ENCODE measurements at regions not wholly inside any gene's neighbourhood (a gene's known extent, or its start where the extent isn't known, plus 50 kb on each side); places are given as distances from the start of the nearest gene placed in this dataset.

GRCh38 chr4:175350246-175350645 is 432.1 kb downstream of the ADAM29 start:
- H3K4me1 Mint-ChIP-seq = no peaks in the 10 kb centered on the region
- H3K4me2 ChIP-seq = no peak overlapping the region
- TF ChIP-seq EZH2phosphoT487 (IDR thresholded peaks at IDR 0.05; ENCODE audit: unreplicated experiment) = no peak
- no peak for TF ChIP-seq ETS1 (IDR thresholded peaks at IDR 0.05)
- no peak for TF ChIP-seq CREB1 (CRISPR knock-in tag; IDR thresholded peaks at IDR 0.05; ENCODE audit: low read depth)
- TF ChIP-seq ZNF114 (CRISPR knock-in tag; IDR thresholded peaks at IDR 0.05) = no peak
- TF ChIP-seq STAT1 (IDR thresholded peaks at IDR 0.05; ENCODE audit: unreplicated experiment) = no peak
- no peak for TF ChIP-seq NANOG (IDR thresholded peaks at IDR 0.05; ENCODE audit: borderline replicate concordance)
- no peak for TF ChIP-seq ZNF462 (CRISPR knock-in tag; IDR thresholded peaks at IDR 0.05)
- no peak for TF ChIP-seq CTCF (conservative IDR thresholded peaks at IDR 0.05; ENCODE audit: low read depth in 2 of 2)
- no peak for TF ChIP-seq JUNB (IDR thresholded peaks at IDR 0.05; ENCODE audit: unreplicated experiment)
- no peak for TF ChIP-seq REST (IDR thresholded peaks at IDR 0.05; ENCODE audit: unreplicated experiment)
- TF ChIP-seq EZH2 (IDR thresholded peaks at IDR 0.05; ENCODE audit: low read depth, unreplicated experiment) = no peak
- TF ChIP-seq ZNF331 (CRISPR knock-in tag; IDR thresholded peaks at IDR 0.05; ENCODE audit: low read depth) = no peak

More at GRCh38 chr4:175350246-175350645, 432.1 kb downstream of the ADAM29 start:
- Histone ChIP-seq H3K27me3 (ENCODE audit: insufficient read depth) (no peaks in the 10 kb centered on the region), H2AFZ (no peak overlapping the region), H4K20me1 (replicated peaks; ENCODE audit: insufficient read depth) (no peaks in the 10 kb centered on the region), H3K36me3 (ENCODE audit: insufficient read depth) (no peaks in the 10 kb centered on the region), H3K4me1 (ENCODE audit: insufficient read depth) (no peaks in the 10 kb centered on the region), H3K79me2 (replicated peaks; ENCODE audit: insufficient read depth) (no peaks in the 10 kb centered on the region), H3F3A (replicated peaks; ENCODE audit: low read depth) (no peaks in the 10 kb centered on the region), H3K27ac (ENCODE audit: low read depth) (no peak overlapping the region), H3K9me2 (ENCODE audit: insufficient read depth) (no peaks in the 10 kb centered on the region), H3K4me3 (no peak overlapping the region)
- Mint-ChIP-seq H3K27ac (no peak overlapping the region), H3K27me3 (ENCODE audit: insufficient read depth, low read depth, poor library complexity) (no peaks in the 10 kb centered on the region), H3K36me3 (ENCODE audit: low read depth) (no peaks in the 10 kb centered on the region), H3K4me3 (no peak overlapping the region), H3K9me3 (no peaks in the 10 kb centered on the region)
- DNase-seq (ENCODE audit: low spot score) = no peak
- ATAC-seq = no peak

Measured in GM23338 (cell line).